ENCODE measurements at regions not wholly inside any gene's neighbourhood (a gene's known extent, or its start where the extent isn't known, plus 50 kb on each side); places are given as distances from the start of the nearest gene placed in this dataset.

DNA sequence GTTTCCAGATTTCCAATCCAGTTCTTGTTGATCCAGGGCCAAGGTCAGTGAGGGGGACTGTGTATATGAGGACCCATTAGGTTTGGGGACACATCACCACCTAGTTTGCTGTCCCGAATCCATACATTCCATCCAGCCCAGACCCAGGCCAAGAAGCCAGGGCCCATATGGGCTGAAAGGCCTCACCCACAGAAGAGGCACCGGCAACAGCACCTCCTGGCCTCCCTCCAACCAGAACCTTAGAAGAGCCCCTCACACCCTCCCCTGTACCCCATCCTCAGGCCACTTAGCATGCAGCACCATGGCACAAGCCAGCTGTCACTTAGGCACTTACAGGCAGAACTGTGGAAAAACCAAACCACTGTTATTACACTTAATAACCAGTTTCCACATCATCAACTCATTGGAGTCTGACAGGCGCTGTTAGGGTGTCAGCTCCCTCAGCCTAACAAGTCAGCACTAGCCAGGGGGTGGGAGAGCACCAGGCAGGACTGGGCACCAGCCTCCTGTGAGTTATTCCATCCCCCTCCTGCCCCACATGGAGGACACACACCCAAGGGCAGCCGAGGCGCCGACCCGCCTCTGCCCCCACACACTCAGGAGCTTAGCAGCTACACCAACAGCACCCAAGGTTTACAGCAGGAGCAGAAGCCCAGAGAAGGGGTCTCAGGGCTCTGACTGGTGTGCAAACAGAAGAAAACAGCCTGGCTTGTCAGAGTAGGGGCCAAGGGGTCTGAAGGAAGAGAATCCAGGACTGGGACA, 132.0 kb downstream of the BUD13 start:
- TF ChIP-seq, protein P1, sequence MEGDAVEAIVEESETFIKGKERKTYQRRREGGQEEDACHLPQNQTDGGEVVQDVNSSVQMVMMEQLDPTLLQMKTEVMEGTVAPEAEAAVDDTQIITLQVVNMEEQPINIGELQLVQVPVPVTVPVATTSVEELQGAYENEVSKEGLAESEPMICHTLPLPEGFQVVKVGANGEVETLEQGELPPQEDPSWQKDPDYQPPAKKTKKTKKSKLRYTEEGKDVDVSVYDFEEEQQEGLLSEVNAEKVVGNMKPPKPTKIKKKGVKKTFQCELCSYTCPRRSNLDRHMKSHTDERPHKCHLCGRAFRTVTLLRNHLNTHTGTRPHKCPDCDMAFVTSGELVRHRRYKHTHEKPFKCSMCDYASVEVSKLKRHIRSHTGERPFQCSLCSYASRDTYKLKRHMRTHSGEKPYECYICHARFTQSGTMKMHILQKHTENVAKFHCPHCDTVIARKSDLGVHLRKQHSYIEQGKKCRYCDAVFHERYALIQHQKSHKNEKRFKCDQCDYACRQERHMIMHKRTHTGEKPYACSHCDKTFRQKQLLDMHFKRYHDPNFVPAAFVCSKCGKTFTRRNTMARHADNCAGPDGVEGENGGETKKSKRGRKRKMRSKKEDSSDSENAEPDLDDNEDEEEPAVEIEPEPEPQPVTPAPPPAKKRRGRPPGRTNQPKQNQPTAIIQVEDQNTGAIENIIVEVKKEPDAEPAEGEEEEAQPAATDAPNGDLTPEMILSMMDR (IDR thresholded peaks at IDR 0.05) = no peak
- TF ChIP-seq POLR2A (IDR thresholded peaks at IDR 0.05) = no peak

Data from esophagus squamous epithelium (tissue), 4 donors.